Mesothelial cell of epicardium (in vitro differentiated cells): ENCODE measurements at regions not wholly inside any gene's neighbourhood (a gene's known extent, or its start where the extent isn't known, plus 50 kb on each side); places are given as distances from the start of the nearest gene placed in this dataset.

Experiments used
- DNase-seq, 2 experiments: peaks; one replicate each; pipeline ENCODE4 v3.0.0; 2021; ENCODE audit warnings: low spot score in 2 of 2; ENCODE audit not compliant: unreplicated experiment in 2 of 2
- H3K27ac Mint-ChIP-seq: 2 replicates; pipeline ENCODE4 v1.8.0; 2021; ENCODE audit warnings: mixed read lengths
- H3K27me3 Mint-ChIP-seq: 2 replicates; pipeline ENCODE4 v1.8.0; 2021; ENCODE audit warnings: low read depth, mixed read lengths
- H3K36me3 Mint-ChIP-seq: 2 replicates; pipeline ENCODE4 v1.8.0; 2021; ENCODE audit warnings: mixed read lengths
- H3K4me1 Mint-ChIP-seq: 2 replicates; pipeline ENCODE4 v1.8.0; 2021; ENCODE audit warnings: mixed read lengths
- H3K4me3 Mint-ChIP-seq: 2 replicates; pipeline ENCODE4 v1.8.0; 2021; ENCODE audit warnings: mild to moderate bottlenecking, moderate library complexity, mixed read lengths
- H3K9me3 Mint-ChIP-seq: 2 replicates; pipeline ENCODE4 v1.8.0; 2021; ENCODE audit warnings: mixed read lengths
- TF ChIP-seq, protein P1 (sequence below): fragments of 200-600 bp; sonication (generic); IDR thresholded peaks from one replicate; pipeline ENCODE4 v1.5.0; 2021; ENCODE audit warnings: antibody characterized with exemption; ENCODE audit not compliant: unreplicated experiment

DNA sequence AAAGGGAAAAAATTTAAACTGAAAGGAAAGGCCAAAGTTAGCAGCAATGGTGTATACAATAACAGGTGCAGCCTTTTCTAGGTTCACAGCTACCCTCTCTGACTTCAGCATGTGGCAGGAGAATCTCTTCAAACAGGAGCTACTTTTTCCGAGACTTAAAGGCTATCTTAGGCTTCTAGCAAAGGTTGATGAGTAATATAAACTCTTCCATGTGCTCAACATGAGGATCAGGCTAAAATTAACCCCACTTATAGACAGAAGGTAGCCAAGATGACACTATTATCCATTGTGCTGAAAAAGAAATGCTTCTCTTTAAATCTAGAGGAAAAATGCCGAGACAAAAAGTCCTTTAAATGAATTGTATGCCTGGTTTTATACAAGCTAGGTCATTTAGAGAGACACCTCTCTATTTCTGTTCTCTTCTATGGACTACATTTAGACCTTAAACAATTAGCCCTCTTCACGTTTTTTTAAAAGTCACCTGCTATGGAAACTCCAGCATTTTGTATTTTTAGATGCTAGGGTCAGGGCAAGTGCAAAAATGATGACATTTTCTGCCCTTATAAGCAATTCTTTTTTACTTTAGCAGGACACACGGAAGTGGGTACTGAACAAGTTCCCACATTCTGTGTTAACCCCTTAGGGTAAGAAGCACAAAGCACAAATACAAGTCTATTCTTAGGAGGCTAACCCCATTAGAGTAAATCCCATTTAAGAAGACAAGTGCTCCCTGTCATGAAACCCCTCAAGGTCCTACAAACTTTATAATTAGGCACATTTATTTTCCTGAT, 216.8 kb upstream of the CITED2 start:
- H3K4me3 Mint-ChIP-seq = no peak overlapping the region
- no peak overlapping the region for H3K27ac Mint-ChIP-seq
- H3K4me1 Mint-ChIP-seq = peaks cover 65% of the 10 kb centered on the region
- DNase-seq = no peak
- no peaks in the 10 kb centered on the region for H3K36me3 Mint-ChIP-seq
- TF ChIP-seq, protein P1, sequence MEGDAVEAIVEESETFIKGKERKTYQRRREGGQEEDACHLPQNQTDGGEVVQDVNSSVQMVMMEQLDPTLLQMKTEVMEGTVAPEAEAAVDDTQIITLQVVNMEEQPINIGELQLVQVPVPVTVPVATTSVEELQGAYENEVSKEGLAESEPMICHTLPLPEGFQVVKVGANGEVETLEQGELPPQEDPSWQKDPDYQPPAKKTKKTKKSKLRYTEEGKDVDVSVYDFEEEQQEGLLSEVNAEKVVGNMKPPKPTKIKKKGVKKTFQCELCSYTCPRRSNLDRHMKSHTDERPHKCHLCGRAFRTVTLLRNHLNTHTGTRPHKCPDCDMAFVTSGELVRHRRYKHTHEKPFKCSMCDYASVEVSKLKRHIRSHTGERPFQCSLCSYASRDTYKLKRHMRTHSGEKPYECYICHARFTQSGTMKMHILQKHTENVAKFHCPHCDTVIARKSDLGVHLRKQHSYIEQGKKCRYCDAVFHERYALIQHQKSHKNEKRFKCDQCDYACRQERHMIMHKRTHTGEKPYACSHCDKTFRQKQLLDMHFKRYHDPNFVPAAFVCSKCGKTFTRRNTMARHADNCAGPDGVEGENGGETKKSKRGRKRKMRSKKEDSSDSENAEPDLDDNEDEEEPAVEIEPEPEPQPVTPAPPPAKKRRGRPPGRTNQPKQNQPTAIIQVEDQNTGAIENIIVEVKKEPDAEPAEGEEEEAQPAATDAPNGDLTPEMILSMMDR = no peak
- no peaks in the 10 kb centered on the region for H3K27me3 Mint-ChIP-seq
- no peaks in the 10 kb centered on the region for H3K9me3 Mint-ChIP-seq

DNA sequence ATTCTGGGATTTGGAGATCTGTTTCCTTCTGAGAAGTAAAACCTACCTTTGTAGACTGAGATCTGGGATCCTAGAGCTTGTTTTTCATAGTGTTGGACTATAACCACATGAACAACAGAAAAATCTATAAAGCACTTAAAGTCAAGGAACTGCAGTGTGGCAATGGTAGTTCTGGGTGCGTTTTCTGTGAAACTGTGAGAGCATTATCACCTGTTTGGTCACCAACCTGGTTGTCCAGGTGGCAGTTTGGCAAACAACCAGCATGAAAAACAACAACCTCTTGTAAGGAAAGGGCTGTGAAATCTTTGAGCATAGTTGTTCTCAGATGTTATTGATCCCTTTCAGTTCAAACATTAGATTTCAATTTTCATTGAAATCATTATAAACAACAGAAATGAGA, 215.8 kb upstream of the CITED2 start:
- Mint-ChIP-seq H3K27me3 (no peaks in the 10 kb centered on the region), H3K4me3 (no peak overlapping the region), H3K9me3 (no peaks in the 10 kb centered on the region), H3K27ac (no peak overlapping the region), H3K4me1 (peaks cover 64% of the 10 kb centered on the region), H3K36me3 (no peaks in the 10 kb centered on the region)
- TF ChIP-seq, protein P1 = no peak
- DNase-seq = no peak

DNA sequence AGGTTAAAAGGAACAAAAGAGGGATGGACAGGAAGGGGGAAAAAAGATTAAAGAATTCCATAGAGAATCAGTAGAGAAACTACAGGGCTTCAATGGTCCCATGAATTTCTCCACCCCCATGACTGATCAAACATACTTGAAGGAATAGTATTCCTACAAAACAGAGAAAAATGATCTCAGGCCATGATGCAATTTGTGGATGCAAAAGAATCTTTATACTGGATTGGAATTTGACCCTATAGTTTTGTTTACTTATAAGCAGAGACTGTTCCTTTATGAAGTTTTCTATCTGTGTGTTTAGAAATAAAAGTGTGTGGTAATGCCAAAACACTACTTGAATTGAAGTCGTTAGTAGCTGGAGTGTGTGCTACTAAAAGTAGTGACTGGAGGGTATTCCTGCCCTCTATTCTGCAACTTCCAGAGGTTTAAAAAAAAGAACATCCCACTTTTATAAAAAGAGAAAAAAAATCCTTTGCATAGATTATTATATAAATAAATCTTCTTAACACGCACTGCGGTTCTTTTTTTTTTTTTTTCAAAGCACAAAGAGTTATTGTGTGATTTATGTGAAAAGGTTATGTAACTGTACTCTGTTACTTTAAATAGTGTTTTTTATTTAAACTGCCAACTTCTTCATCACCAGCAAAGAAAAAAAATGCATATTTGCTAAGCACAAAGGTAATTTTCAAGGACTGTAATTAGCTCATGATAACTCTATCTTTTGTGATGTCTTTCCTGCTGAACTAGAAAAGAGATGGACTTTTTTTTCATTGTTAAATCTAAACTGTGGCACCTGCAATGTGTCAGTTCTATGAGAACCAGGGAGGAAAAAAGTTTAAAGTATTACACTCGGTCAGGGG, 214.5 kb upstream of the CITED2 start:
- Mint-ChIP-seq H3K4me1 (peaks cover 56% of the 10 kb centered on the region), H3K27me3 (no peaks in the 10 kb centered on the region), H3K36me3 (no peaks in the 10 kb centered on the region), H3K27ac (peak overlapping the region; percentile 83), H3K9me3 (no peaks in the 10 kb centered on the region), H3K4me3 (no peak overlapping the region)
- TF ChIP-seq, protein P1 = no peak
- no peak for DNase-seq

DNA sequence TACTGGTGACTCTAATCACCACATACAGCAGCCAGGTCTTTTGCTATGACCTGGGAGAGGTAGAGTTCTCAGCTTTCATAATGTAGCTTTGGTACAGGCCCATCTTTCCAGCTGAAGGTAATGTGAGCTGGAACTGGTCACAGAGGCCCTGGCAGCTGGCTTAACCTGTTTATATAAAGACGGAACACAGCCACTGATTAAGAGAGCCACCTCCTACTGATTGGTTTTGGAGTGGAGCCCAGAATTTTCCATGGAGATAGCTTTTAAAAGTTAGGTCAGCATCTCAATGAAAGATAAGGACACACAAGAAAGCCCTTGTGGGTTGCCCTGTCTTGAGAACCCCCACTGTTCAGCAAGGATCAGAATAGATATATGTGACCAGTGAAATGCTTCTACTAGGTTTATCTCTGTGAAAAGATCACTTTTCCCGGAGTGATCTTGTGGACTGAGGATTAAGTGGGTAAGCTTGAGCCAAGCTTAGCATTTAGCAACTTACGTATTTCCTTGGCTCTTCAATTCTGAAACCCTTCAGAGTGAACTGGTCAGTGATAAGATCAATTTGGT, 213.7 kb upstream of the CITED2 start:
- H3K27ac Mint-ChIP-seq = peak overlapping the region; percentile 83
- H3K4me1 Mint-ChIP-seq = peaks cover 61% of the 10 kb centered on the region
- DNase-seq = no peak
- TF ChIP-seq, protein P1 = no peak
- no peaks in the 10 kb centered on the region for H3K9me3 Mint-ChIP-seq
- H3K27me3 Mint-ChIP-seq = no peaks in the 10 kb centered on the region
- peaks cover 1% of the 10 kb centered on the region for H3K36me3 Mint-ChIP-seq
- H3K4me3 Mint-ChIP-seq = no peak overlapping the region

DNA sequence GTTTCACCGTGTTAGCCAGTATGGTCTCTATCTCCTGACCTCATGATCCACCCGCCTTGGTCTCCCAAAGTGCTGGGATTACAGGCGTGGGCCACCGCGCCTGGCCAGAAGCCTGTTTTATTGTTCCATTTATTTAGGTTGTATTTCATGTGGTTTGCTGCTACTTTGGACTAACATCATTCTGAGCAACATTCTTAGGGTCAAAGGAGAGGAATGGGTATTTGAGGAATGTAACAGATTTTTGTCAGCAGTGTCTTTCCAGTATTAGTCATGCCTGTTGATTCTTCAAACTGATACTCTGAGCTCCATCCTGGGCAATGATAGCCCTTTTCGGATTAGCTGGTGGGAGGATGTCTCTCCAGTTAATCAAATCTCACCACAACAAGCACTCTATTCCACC, 213.0 kb upstream of the CITED2 start:
- peak overlapping the region; percentile 83 for H3K27ac Mint-ChIP-seq
- peaks cover 66% of the 10 kb centered on the region for H3K4me1 Mint-ChIP-seq
- no peaks in the 10 kb centered on the region for H3K9me3 Mint-ChIP-seq
- H3K36me3 Mint-ChIP-seq = peaks cover 1% of the 10 kb centered on the region
- H3K27me3 Mint-ChIP-seq = no peaks in the 10 kb centered on the region
- TF ChIP-seq, protein P1 = no peak
- DNase-seq = no peak
- no peak overlapping the region for H3K4me3 Mint-ChIP-seq
